ENCODE measurements at regions not wholly inside any gene's neighbourhood (a gene's known extent, or its start where the extent isn't known, plus 50 kb on each side); places are given as distances from the start of the nearest gene placed in this dataset.

GRCh38 chr3:26963361-26963743 lies 340.8 kb downstream of the LRRC3B start:
- TF ChIP-seq CTCF (IDR thresholded peaks at IDR 0.05) (no peak), EP300 (IDR thresholded peaks at IDR 0.05) (no peak), POLR2AphosphoS5 (IDR thresholded peaks at IDR 0.05) (no peak), POLR2A (IDR thresholded peaks at IDR 0.05) (no peak)
